ENCODE measurements at regions not wholly inside any gene's neighbourhood (a gene's known extent, or its start where the extent isn't known, plus 50 kb on each side); places are given as distances from the start of the nearest gene placed in this dataset.

GRCh38 chr3:124582196-124582595, 148.1 kb upstream of the UMPS start:
- ATAC-seq (no peak), DNase-seq (ENCODE audit: low read depth, low spot score) (no peak)
- no peaks in the 10 kb centered on the region for H3K9me3 ChIP-seq (ENCODE audit: control insufficient read depth, insufficient read depth, low read depth, low read length)
- no TSS peak for BruUV-seq (replicated peaks)
- no peak overlapping the region for H3K27ac ChIP-seq (ENCODE audit: low read length)
- no peaks in the 10 kb centered on the region for H3K4me1 ChIP-seq (ENCODE audit: control insufficient read depth, insufficient read depth, low read length)
- H3K4me3 ChIP-seq (ENCODE audit: low read depth in 2 of 2, low read length in 2 of 2): no peak overlapping the region
- ChIA-PET CTCF (no interaction called here), POLR2A (no interaction called here)
- intact Hi-C loops (cut with micrococcal nuclease; ENCODE audit: unreplicated experiment) (no loop called here), in situ Hi-C loops (cut with HindIII; ENCODE audit: low pct_unique_long_range_greater_than_20kb, low sequenced_read_pairs) (no loop called here)
- H3K27me3 ChIP-seq (ENCODE audit: control insufficient read depth, insufficient read depth, low read length): peaks cover 51% of the 10 kb centered on the region
- TF ChIP-seq REST (IDR thresholded peaks at IDR 0.05; ENCODE audit: insufficient read depth in 1 of 2, low read depth in 2 of 2, low read length in 1 of 2): no peak
- TF ChIP-seq, protein P1, sequence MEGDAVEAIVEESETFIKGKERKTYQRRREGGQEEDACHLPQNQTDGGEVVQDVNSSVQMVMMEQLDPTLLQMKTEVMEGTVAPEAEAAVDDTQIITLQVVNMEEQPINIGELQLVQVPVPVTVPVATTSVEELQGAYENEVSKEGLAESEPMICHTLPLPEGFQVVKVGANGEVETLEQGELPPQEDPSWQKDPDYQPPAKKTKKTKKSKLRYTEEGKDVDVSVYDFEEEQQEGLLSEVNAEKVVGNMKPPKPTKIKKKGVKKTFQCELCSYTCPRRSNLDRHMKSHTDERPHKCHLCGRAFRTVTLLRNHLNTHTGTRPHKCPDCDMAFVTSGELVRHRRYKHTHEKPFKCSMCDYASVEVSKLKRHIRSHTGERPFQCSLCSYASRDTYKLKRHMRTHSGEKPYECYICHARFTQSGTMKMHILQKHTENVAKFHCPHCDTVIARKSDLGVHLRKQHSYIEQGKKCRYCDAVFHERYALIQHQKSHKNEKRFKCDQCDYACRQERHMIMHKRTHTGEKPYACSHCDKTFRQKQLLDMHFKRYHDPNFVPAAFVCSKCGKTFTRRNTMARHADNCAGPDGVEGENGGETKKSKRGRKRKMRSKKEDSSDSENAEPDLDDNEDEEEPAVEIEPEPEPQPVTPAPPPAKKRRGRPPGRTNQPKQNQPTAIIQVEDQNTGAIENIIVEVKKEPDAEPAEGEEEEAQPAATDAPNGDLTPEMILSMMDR (IDR thresholded peaks at IDR 0.05): no peak
- no peak for TF ChIP-seq POLR2AphosphoS5 (IDR thresholded peaks at IDR 0.05; ENCODE audit: low read depth, low read length)
- TF ChIP-seq TCF7L2 (IDR thresholded peaks at IDR 0.05; ENCODE audit: low read depth, low read length): no peak
- TF ChIP-seq SIN3A (IDR thresholded peaks at IDR 0.05; ENCODE audit: borderline replicate concordance, insufficient read depth, low read depth, low read length): no peak
- no peaks in the 10 kb centered on the region for H3K36me3 ChIP-seq (ENCODE audit: control insufficient read depth, insufficient read depth, low read length)

GRCh38 chr3:124582621-124583395, 147.4 kb upstream of the UMPS start:
- no TSS peak for BruUV-seq (replicated peaks)
- H3K4me3 ChIP-seq (ENCODE audit: low read depth in 2 of 2, low read length in 2 of 2): no peak overlapping the region
- CTCF ChIA-PET: no interaction called here
- DNase-seq (ENCODE audit: low read depth, low spot score): no peak
- in situ Hi-C loops (cut with HindIII; ENCODE audit: low pct_unique_long_range_greater_than_20kb, low sequenced_read_pairs): no loop called here
- intact Hi-C loops (cut with micrococcal nuclease; ENCODE audit: unreplicated experiment): no loop called here
- no peaks in the 10 kb centered on the region for H3K4me1 ChIP-seq (ENCODE audit: control insufficient read depth, insufficient read depth, low read length)
- POLR2A ChIA-PET: no interaction called here
- no peak for ATAC-seq
- H3K36me3 ChIP-seq (ENCODE audit: control insufficient read depth, insufficient read depth, low read length): no peaks in the 10 kb centered on the region
- TF ChIP-seq POLR2AphosphoS5 (IDR thresholded peaks at IDR 0.05; ENCODE audit: low read depth, low read length) (no peak), TCF7L2 (IDR thresholded peaks at IDR 0.05; ENCODE audit: low read depth, low read length) (no peak), REST (IDR thresholded peaks at IDR 0.05; ENCODE audit: insufficient read depth in 1 of 2, low read depth in 2 of 2, low read length in 1 of 2) (no peak), SIN3A (IDR thresholded peaks at IDR 0.05; ENCODE audit: borderline replicate concordance, insufficient read depth, low read depth, low read length) (no peak)
- TF ChIP-seq, protein P1 (IDR thresholded peaks at IDR 0.05): no peak
- peaks cover 52% of the 10 kb centered on the region for H3K27me3 ChIP-seq (ENCODE audit: control insufficient read depth, insufficient read depth, low read length)
- H3K27ac ChIP-seq (ENCODE audit: low read length): no peak overlapping the region
- no peaks in the 10 kb centered on the region for H3K9me3 ChIP-seq (ENCODE audit: control insufficient read depth, insufficient read depth, low read depth, low read length)
